Heart left ventricle (tissue), 13 donors: ENCODE measurements at regions not wholly inside any gene's neighbourhood (a gene's known extent, or its start where the extent isn't known, plus 50 kb on each side); places are given as distances from the start of the nearest gene placed in this dataset.

Experiments
- POLR2A ChIP-seq, 2 donors: fragments of 450-650 bp; IDR thresholded peaks; one replicate each; pipeline ENCODE4 v1.6.1; 2017; ENCODE audit warnings: antibody characterized with exemption in 2 of 2, mild to moderate bottlenecking in 2 of 2, moderate library complexity in 2 of 2
- TF ChIP-seq, protein P1 (sequence below), 12 donors: fragments of 200-600 bp; sonication (generic) in 4 of 12; IDR thresholded peaks; one replicate each; pipeline versions ENCODE4 v1.5.0 to v1.8.0; 2018 to 2022; ENCODE audit warnings: antibody characterized with exemption in 12 of 12, mild to moderate bottlenecking in 5 of 12
- donor health status: ischemic (EF 13 %, LVEDD 7.1; RV severe dilation, severe dysfunction).
- donor health status: DM: no; HTN: yes; CAD: no.
- donor health status: DM: no; HTN: no; CAD: no.
- donor health status: ischemic (EF 25% LVEDD 6.9; RV normal size, moderate dysfunction).
- donor health status: ischemic (EF 25% LVEDD 5.7; RV mildly dilated, moderate dysfunction).
- donor health status: ischemic (EF 35%, LVEDD 5.7; RV mildly dilated, moderate dysfunction).
- donor health status: nonischemic (EF 11% LVEDD 7.7; RV severe dilation, severe dysfunction).
- donor health status: DM: yes; HTN: yes; CAD: no.
- donor health status: PGD.
- donor health status: ischemic (EF 29% LVEDD 5.4; RV normal size, mild dysfunction).
- donor health status: nonischemic (EF 23%, LVEDD 6.1; RV moderate dilation, normal function).

DNA sequence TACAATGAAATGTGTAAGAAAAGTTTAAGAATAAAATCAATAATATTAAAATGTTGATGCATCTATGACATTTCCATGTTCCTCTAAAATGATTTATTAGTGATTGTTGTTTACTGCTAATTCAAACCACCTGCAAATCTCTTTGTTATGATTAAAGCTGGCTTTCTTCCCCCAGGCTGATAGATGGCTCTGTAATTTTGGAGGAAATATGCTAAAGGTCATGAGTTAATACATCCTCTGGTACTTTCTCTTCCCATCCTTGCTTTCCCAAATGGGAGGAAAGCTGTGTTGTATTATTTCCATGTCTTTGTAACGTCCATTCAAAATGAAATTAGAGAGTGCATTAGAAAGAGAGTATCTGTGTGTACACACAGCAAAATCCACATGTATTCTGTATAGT, 139.5 kb upstream of the TMCO5A start:
- TF ChIP-seq POLR2A (IDR thresholded peaks at IDR 0.05): no peak
- TF ChIP-seq, protein P1, sequence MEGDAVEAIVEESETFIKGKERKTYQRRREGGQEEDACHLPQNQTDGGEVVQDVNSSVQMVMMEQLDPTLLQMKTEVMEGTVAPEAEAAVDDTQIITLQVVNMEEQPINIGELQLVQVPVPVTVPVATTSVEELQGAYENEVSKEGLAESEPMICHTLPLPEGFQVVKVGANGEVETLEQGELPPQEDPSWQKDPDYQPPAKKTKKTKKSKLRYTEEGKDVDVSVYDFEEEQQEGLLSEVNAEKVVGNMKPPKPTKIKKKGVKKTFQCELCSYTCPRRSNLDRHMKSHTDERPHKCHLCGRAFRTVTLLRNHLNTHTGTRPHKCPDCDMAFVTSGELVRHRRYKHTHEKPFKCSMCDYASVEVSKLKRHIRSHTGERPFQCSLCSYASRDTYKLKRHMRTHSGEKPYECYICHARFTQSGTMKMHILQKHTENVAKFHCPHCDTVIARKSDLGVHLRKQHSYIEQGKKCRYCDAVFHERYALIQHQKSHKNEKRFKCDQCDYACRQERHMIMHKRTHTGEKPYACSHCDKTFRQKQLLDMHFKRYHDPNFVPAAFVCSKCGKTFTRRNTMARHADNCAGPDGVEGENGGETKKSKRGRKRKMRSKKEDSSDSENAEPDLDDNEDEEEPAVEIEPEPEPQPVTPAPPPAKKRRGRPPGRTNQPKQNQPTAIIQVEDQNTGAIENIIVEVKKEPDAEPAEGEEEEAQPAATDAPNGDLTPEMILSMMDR (IDR thresholded peaks at IDR 0.05): no peak
